ENCODE measurements at regions not wholly inside any gene's neighbourhood (a gene's known extent, or its start where the extent isn't known, plus 50 kb on each side); places are given as distances from the start of the nearest gene placed in this dataset.

DNA sequence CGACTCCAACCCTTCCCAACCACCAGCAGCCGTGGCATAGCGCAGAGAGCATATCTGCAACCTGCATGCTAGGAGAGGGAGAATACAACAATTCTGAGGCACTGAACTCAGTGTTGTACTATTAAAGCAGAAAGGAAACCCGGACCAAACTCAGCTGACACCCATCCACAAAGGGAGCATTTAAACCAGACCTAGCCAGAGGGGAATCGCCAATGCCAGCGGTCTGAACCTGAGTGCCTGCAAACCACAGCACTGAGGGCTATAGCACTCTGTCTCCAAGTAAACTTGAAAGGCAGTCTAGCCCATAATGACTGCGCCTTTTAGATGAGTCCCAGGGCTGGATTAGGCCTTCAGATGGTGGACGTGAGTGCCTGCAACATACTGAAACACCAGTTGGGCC is 494.4 kb upstream of the PTPRD start:
- TF ChIP-seq CTCF (IDR thresholded peaks at IDR 0.05) (no peak), POLR2A (IDR thresholded peaks at IDR 0.05) (no peak), EP300 (IDR thresholded peaks at IDR 0.05) (no peak), POLR2AphosphoS5 (IDR thresholded peaks at IDR 0.05) (no peak)
- WGBS: 67% methylated on average over 8 of the region's 8 CpGs
- DNase-seq (ENCODE audit: low spot score in 2 of 2): no peak
- Histone ChIP-seq H3K4me1 (no peaks in the 10 kb centered on the region), H3K27ac (no peak overlapping the region), H3K9me3 (peaks cover 4% of the 10 kb centered on the region), H3K27me3 (no peaks in the 10 kb centered on the region), H3K4me3 (no peak overlapping the region), H3K36me3 (no peaks in the 10 kb centered on the region)

DNA sequence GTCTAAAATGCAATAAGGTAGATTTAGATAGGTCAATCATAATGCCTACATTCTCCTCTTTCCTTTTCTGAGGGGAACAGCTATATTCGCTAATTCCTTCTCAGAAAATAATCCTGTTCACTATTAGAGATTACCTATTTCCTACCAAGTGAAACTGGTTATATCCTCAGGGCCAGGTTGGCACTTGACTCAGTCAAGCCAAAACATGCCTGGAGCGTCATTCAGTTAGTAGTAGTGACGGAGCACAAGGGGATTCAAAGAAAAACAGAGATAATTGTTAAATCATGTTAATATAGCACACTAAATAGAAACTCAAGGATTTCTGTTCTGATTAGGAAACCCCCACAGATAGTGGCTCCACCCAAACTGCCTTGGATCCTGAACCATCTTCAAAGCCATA is 515.4 kb upstream of the PTPRD start:
- Histone ChIP-seq H3K9me3 (no peaks in the 10 kb centered on the region), H3K4me1 (no peaks in the 10 kb centered on the region), H3K27ac (no peak overlapping the region), H3K27me3 (no peaks in the 10 kb centered on the region), H3K36me3 (no peaks in the 10 kb centered on the region), H3K4me3 (no peak overlapping the region)
- DNase-seq (ENCODE audit: low spot score in 2 of 2): no peak
- TF ChIP-seq POLR2A (IDR thresholded peaks at IDR 0.05) (no peak), CTCF (IDR thresholded peaks at IDR 0.05) (no peak), POLR2AphosphoS5 (IDR thresholded peaks at IDR 0.05) (no peak), EP300 (IDR thresholded peaks at IDR 0.05) (no peak)
- 64% methylated on average over 3 of the region's 3 CpGs for WGBS

DNA sequence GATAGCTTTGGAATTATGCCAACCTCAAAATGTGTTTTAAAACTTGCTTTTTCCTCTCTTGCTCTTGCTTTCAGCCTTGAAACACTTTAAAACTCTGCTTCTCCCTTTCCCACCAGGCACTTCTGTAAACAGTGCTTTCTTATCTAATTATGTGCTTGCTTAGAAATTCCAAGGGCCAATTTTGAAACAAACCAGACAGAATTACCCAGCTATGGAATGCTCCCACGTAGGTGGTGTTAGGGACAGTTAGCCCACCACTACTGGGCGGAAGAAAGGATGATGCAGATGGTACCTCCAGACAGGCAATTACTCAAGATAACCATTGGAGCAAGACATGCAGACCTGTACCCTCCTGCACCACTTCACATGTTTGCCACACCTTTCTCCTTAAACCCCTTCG is 523.0 kb upstream of the PTPRD start:
- no peaks in the 10 kb centered on the region for H3K36me3 ChIP-seq
- WGBS: 54% methylated on average over 3 of the region's 3 CpGs
- no peaks in the 10 kb centered on the region for H3K27me3 ChIP-seq
- no peak for DNase-seq (ENCODE audit: low spot score in 2 of 2)
- H3K4me3 ChIP-seq: no peak overlapping the region
- H3K27ac ChIP-seq: no peak overlapping the region
- TF ChIP-seq CTCF (IDR thresholded peaks at IDR 0.05) (no peak), POLR2A (IDR thresholded peaks at IDR 0.05) (no peak), POLR2AphosphoS5 (IDR thresholded peaks at IDR 0.05) (no peak), EP300 (IDR thresholded peaks at IDR 0.05) (no peak)
- no peaks in the 10 kb centered on the region for H3K9me3 ChIP-seq
- H3K4me1 ChIP-seq: no peaks in the 10 kb centered on the region

GRCh38 chr9:11141357-11141756 is 528.6 kb upstream of the PTPRD start:
- no peaks in the 10 kb centered on the region for H3K27me3 ChIP-seq
- 56% methylated on average over 3 of the region's 3 CpGs for WGBS
- H3K36me3 ChIP-seq: no peaks in the 10 kb centered on the region
- H3K4me1 ChIP-seq: no peaks in the 10 kb centered on the region
- no peak for DNase-seq (ENCODE audit: low spot score in 2 of 2)
- H3K9me3 ChIP-seq: no peaks in the 10 kb centered on the region
- TF ChIP-seq POLR2A (IDR thresholded peaks at IDR 0.05) (no peak), CTCF (IDR thresholded peaks at IDR 0.05) (no peak), EP300 (IDR thresholded peaks at IDR 0.05) (no peak), POLR2AphosphoS5 (IDR thresholded peaks at IDR 0.05) (no peak)
- no peak overlapping the region for H3K4me3 ChIP-seq
- H3K27ac ChIP-seq: no peak overlapping the region

DNA sequence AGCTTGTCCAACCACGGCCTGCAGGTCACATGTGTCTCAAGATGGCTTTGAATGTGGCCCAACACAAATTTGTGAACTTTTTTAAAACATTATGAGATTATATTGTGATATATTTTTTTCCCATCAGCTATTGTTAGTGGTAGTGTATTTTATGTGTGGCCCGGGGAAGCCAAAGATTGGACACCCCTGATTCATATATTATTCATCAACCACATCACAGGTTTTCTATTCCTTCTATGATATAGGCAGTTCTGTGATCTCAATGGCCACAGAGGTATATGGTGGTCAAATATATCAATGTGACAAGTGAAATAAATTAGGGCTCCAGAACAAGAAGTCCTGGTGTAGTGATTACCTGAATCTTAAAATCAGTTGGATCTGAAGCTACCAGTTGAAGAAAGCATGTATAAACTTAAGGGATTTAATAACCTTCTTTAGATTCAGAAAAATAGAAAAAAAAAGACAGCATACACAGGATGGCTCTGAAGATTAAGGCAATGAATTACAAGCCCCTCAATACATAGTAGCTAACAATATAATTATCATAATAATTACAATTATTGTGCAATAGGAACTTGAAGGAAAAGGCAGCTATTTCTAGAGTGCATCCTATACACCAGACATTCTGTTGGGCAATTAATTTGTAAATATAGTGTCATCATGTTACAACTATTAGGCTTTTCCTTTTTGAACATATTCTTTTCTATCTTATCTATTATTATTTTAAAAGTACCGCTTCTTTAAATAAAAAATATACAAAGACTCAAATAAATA is 530.4 kb upstream of the PTPRD start:
- no peak overlapping the region for H3K4me3 ChIP-seq
- H3K27ac ChIP-seq: no peak overlapping the region
- TF ChIP-seq POLR2A (IDR thresholded peaks at IDR 0.05): no peak
- no peak for TF ChIP-seq EP300 (IDR thresholded peaks at IDR 0.05)
- TF ChIP-seq CTCF (IDR thresholded peaks at IDR 0.05): no peak
- no peak for TF ChIP-seq POLR2AphosphoS5 (IDR thresholded peaks at IDR 0.05)
- H3K9me3 ChIP-seq: no peaks in the 10 kb centered on the region
- no peaks in the 10 kb centered on the region for H3K4me1 ChIP-seq
- no peaks in the 10 kb centered on the region for H3K36me3 ChIP-seq
- no peaks in the 10 kb centered on the region for H3K27me3 ChIP-seq
- 79% methylated on average over 3 of the region's 3 CpGs for WGBS
- no peak for DNase-seq (ENCODE audit: low spot score in 2 of 2)

Data from suprapubic skin (tissue), 4 donors.